Kidney (tissue), 13 donors: ENCODE measurements at regions not wholly inside any gene's neighbourhood (a gene's known extent, or its start where the extent isn't known, plus 50 kb on each side); places are given as distances from the start of the nearest gene placed in this dataset.

ENCODE experiments used
- DNase-seq, 5 donors: peaks; one replicate each; pipeline ENCODE4 v3.0.0-alpha.2; 2013 to 2020
- FAIRE-seq: peaks from 2 replicates; lab custom pipeline; 2012; peaks lifted over from hg19 to GRCh38; lab: Jason Lieb, UNC
- H3K27ac ChIP-seq, 2 donors: one replicate each; pipeline ENCODE4 v1.7.0; 2013; ENCODE audit warnings: low read depth in 2 of 2, low read length in 2 of 2, inconsistent platforms in 1 of 2
- H3K27me3 ChIP-seq: one replicate; pipeline ENCODE4 v1.7.1; 2013; ENCODE audit warnings: low read length, inconsistent platforms; ENCODE audit not compliant: control insufficient read depth, insufficient read depth
- H3K36me3 ChIP-seq, 3 donors: one replicate each; pipeline versions ENCODE4 v1.7.0 to v1.7.1; 2013; ENCODE audit warnings: low read length in 3 of 3, control low read depth in 1 of 3, inconsistent platforms in 1 of 3; ENCODE audit not compliant: insufficient read depth in 3 of 3, control insufficient read depth in 2 of 3
- H3K4me1 ChIP-seq, 3 donors: one replicate each; pipeline versions ENCODE4 v1.7.0 to v1.7.1; 2013; ENCODE audit warnings: low read length in 3 of 3, inconsistent platforms in 1 of 3, low read depth in 1 of 3; ENCODE audit not compliant: control insufficient read depth in 2 of 3, insufficient read depth in 2 of 3
- H3K4me3 ChIP-seq, 3 donors: one replicate each; pipeline versions ENCODE4 v1.7.0 to v1.8.1; 2013; ENCODE audit warnings: low read length in 3 of 3, control low read depth in 1 of 3, inconsistent platforms in 1 of 3
- H3K9ac ChIP-seq, 3 donors: one replicate each; pipeline versions ENCODE4 v1.7.0 to v1.7.1; 2013; ENCODE audit warnings: low read length in 3 of 3, control low read depth in 1 of 3, inconsistent platforms in 1 of 3
- H3K9me3 ChIP-seq, 3 donors: one replicate each; pipeline versions ENCODE4 v1.7.0 to v1.7.1; 2013; ENCODE audit warnings: low read length in 3 of 3, control low read depth in 1 of 3, inconsistent platforms in 1 of 3; ENCODE audit not compliant: control insufficient read depth in 2 of 3, insufficient read depth in 1 of 3
- CTCF ChIP-seq: IDR thresholded peaks from 3 replicates; pipeline ENCODE4 v1.5.1; 2012; ENCODE audit warnings: mild to moderate bottlenecking, moderate library complexity, borderline replicate concordance; ENCODE audit not compliant: insufficient read depth; ENCODE audit errors: extremely low read depth
- intact Hi-C: fragments of 100-400 bp; cut with DNase I; formaldehyde crosslinking; loops from one replicate; pipeline ENCODE4 v1.11.1; 2022
- donor health status: control.
- donor health status: control.
- donor health status: control.
- donor health status: control.
- donor health status: control.
- donor health status: DM: yes; HTN: yes; CAD: no.
- donor health status: Normal renal cell carcinoma (clear cell type).

GRCh38 chr4:26104056-26104685 is 190.2 kb downstream of the SMIM20 start:
- Histone ChIP-seq H3K9me3 (peaks cover 0 to 3% (median 0%) of the 10 kb centered on the region in 3 donors), H3K36me3 (no peaks in the 10 kb centered on the region), H3K4me1 (no peaks in the 10 kb centered on the region), H3K27ac (no peak overlapping the region), H3K4me3 (no peak overlapping the region), H3K27me3 (no peaks in the 10 kb centered on the region), H3K9ac (no peak overlapping the region)
- no peak for DNase-seq
- no peak for FAIRE-seq
- intact Hi-C loops, result no loop called here
- TF ChIP-seq CTCF, result no peak

GRCh38 chr4:26105337-26105736 is 191.3 kb downstream of the SMIM20 start:
- Histone ChIP-seq H3K9ac (no peak overlapping the region), H3K9me3 (no peaks in the 10 kb centered on the region), H3K36me3 (no peaks in the 10 kb centered on the region), H3K4me1 (no peaks in the 10 kb centered on the region), H3K27me3 (no peaks in the 10 kb centered on the region), H3K4me3 (no peak overlapping the region), H3K27ac (no peak overlapping the region)
- no peak for TF ChIP-seq CTCF
- intact Hi-C loops, result no loop called here
- DNase-seq (no peak), FAIRE-seq (no peak)

GRCh38 chr4:26105815-26106699 is 192.0 kb downstream of the SMIM20 start:
- FAIRE-seq, result no peak
- H3K9ac ChIP-seq, result no peak overlapping the region
- H3K27ac ChIP-seq, result no peak overlapping the region
- no peaks in the 10 kb centered on the region for H3K4me1 ChIP-seq
- H3K36me3 ChIP-seq, result no peaks in the 10 kb centered on the region
- H3K27me3 ChIP-seq, result no peaks in the 10 kb centered on the region
- H3K4me3 ChIP-seq, result no peak overlapping the region
- no peaks in the 10 kb centered on the region for H3K9me3 ChIP-seq
- intact Hi-C loops, result no loop called here
- no peak for DNase-seq
- no peak for TF ChIP-seq CTCF
